ENCODE measurements at regions not wholly inside any gene's neighbourhood (a gene's known extent, or its start where the extent isn't known, plus 50 kb on each side); places are given as distances from the start of the nearest gene placed in this dataset.

- no peak for TF ChIP-seq CTCF (IDR thresholded peaks at IDR 0.05; ENCODE audit: poor library complexity)
- no peak for TF ChIP-seq EZH2 (IDR thresholded peaks at IDR 0.05; ENCODE audit: borderline replicate concordance)
- TF ChIP-seq EZH2phosphoT487 (IDR thresholded peaks at IDR 0.05; ENCODE audit: low read depth, severe bottlenecking, unreplicated experiment): no peak
These were observed 263.1 kb upstream of the PSMD7 start for GRCh38 chr16:74033441-74033995.
